GM10266 (cell line): ENCODE measurements at regions not wholly inside any gene's neighbourhood (a gene's known extent, or its start where the extent isn't known, plus 50 kb on each side); places are given as distances from the start of the nearest gene placed in this dataset.

Experiments used
- DNase-seq: peaks from one replicate; pipeline ENCODE4 v3.0.0; 2012; ENCODE audit errors: extremely low spot score
- TF ChIP-seq, protein P1 (sequence below): IDR thresholded peaks from 2 replicates; pipeline ENCODE4 v1.5.1; 2012; ENCODE audit warnings: mild to moderate bottlenecking, low read depth; ENCODE audit not compliant: control insufficient read depth, insufficient read depth; ENCODE audit errors: missing control alignments

- DNase-seq: no peak
- TF ChIP-seq, protein P1, sequence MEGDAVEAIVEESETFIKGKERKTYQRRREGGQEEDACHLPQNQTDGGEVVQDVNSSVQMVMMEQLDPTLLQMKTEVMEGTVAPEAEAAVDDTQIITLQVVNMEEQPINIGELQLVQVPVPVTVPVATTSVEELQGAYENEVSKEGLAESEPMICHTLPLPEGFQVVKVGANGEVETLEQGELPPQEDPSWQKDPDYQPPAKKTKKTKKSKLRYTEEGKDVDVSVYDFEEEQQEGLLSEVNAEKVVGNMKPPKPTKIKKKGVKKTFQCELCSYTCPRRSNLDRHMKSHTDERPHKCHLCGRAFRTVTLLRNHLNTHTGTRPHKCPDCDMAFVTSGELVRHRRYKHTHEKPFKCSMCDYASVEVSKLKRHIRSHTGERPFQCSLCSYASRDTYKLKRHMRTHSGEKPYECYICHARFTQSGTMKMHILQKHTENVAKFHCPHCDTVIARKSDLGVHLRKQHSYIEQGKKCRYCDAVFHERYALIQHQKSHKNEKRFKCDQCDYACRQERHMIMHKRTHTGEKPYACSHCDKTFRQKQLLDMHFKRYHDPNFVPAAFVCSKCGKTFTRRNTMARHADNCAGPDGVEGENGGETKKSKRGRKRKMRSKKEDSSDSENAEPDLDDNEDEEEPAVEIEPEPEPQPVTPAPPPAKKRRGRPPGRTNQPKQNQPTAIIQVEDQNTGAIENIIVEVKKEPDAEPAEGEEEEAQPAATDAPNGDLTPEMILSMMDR: no peak
Measured at GRCh38 chr14:61179061-61179690, 102.0 kb downstream of the TMEM30B start.

- DNase-seq: no peak
- TF ChIP-seq, protein P1: no peak
Measured at GRCh38 chr14:61178226-61179060, 102.7 kb downstream of the TMEM30B start.

DNA sequence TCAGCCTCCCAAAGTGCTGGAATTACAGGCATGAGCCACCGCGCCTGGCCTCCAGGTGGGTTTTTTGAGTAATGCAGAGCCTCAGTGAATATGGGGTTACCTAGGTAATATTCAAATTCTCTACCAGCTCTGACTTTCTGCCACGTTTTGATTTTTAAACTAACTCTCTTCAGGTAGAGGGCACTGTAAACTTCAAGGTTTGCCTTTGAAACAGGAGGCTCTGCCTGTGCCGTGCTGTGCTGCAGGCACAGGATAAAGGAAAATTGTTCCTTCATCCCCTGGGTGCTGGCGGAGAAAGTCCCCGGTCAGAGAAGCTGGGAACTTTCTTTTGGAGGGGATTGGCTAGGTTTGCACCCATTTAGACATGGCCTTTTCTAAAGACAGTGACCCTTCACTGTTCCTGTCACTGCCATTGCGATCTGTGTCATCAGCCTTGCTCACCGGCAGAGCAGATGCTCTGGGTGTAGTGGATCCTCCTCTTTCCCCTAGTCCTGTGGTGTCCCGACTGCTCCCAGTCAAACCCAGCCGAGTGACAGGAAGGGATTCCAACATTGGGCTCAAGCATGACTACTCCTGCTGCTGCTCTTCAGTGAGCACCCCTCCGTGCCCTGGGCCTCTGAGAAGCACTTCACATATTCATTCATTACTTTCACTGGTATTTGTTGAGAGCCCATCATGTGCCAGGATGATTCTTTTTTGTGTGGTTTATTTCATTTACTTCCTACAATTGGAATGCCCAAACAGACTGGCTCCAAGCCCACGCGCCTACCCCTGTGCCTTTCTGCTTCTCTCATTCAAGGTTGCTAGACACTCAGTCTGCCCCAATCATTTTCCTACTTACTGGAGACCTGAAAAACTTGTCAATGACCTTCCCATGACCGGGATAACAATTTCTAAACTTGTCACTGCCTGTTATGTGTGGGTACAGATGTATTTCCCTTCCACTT lies 103.6 kb downstream of the TMEM30B start:
- DNase-seq: no peak
- TF ChIP-seq, protein P1: no peak

- no peak for DNase-seq
- TF ChIP-seq, protein P1: no peak
Measured at GRCh38 chr14:61176686-61177085, 104.5 kb downstream of the TMEM30B start.

GRCh38 chr14:61174987-61175386 lies 106.2 kb downstream of the TMEM30B start:
- TF ChIP-seq, protein P1: no peak
- DNase-seq: no peak

GRCh38 chr14:61174441-61174891 lies 106.7 kb downstream of the TMEM30B start:
- no peak for DNase-seq
- TF ChIP-seq, protein P1: no peak
